HepG2 (cell line): ENCODE measurements at regions not wholly inside any gene's neighbourhood (a gene's known extent, or its start where the extent isn't known, plus 50 kb on each side); places are given as distances from the start of the nearest gene placed in this dataset.

ENCODE experiments used
- ATAC-seq: fragments of 200-7000 bp; cut with Tn5 transposase; 3 replicates; pipeline ENCODE4 v1.9.1; 2020; ENCODE audit warnings: mild to moderate bottlenecking, moderate library complexity
- BruUV-seq: library from RNA; stranded (reverse); fragments of 400-500 nt; replicated peaks from 2 replicates; lab custom pipeline; 2021; lab: Mats Ljungman, UMichigan
- CTCF ChIA-PET: fragments of 300-600 bp; formaldehyde crosslinking; extraction: SDS; loops from one replicate; lab custom pipeline; 2021; ENCODE audit warnings: low total read pairs, inconsistent platforms, low intra/inter-chr PET ratio; lab: Yijun Ruan, JAX
- POLR2A ChIA-PET: fragments of 350-600 bp; sonication (Branson Sonifier 250); formaldehyde crosslinking; loops from one replicate; lab custom pipeline; 2020; ENCODE audit warnings: antibody characterized with exemption, inconsistent platforms; lab: Yijun Ruan, JAX
- DNase-seq: peaks from one replicate; pipeline ENCODE4 v3.0.0-alpha.2; 2015; ENCODE audit warnings: low spot score
- FAIRE-seq: peaks from 3 replicates; lab custom pipeline; 2011; peaks lifted over from hg19 to GRCh38; lab: Jason Lieb, UNC
- H2AFZ ChIP-seq: one replicate; pipeline ENCODE4 v1.6.1; 2011; ENCODE audit warnings: low read length, inconsistent platforms
- H3K27ac ChIP-seq: fragments of 300-600 bp; 3 replicates; pipeline ENCODE4 v1.8.0; 2011; ENCODE audit warnings: mixed run types, mild to moderate bottlenecking, mixed read lengths, low read length, inconsistent platforms; ENCODE audit not compliant: insufficient read depth; ENCODE audit errors: extremely low read length
- H3K27me3 ChIP-seq, 2 experiments: fragments of 200-600 bp in 1 of 2; 2 replicates in 1 of 2; 3 replicates in 1 of 2; pipeline versions ENCODE4 v1.6.0 to v1.8.0; 2011; ENCODE audit warnings: low read length in 2 of 2, mild to moderate bottlenecking in 2 of 2, moderate library complexity in 2 of 2, inconsistent platforms in 1 of 2; ENCODE audit not compliant: insufficient read depth in 2 of 2, control insufficient read depth in 1 of 2
- H3K36me3 ChIP-seq, 2 experiments: fragments of 200-600 bp in 1 of 2; replicated peaks in 1 of 2; 2 replicates in 1 of 2; 3 replicates in 1 of 2; pipeline versions ENCODE4 v1.5.1 to v1.8.0; 2011; ENCODE audit warnings: low read length in 2 of 2, inconsistent platforms in 1 of 2; ENCODE audit not compliant: insufficient read depth in 2 of 2, control insufficient read depth in 1 of 2
- H3K4me1 ChIP-seq: 2 replicates; pipeline ENCODE4 v1.5.1; 2012; ENCODE audit warnings: low read length, inconsistent platforms; ENCODE audit not compliant: insufficient read depth
- H3K4me2 ChIP-seq: 2 replicates; pipeline ENCODE4 v1.6.0; 2011; ENCODE audit warnings: low read depth, low read length, inconsistent platforms
- H3K4me3 ChIP-seq, 3 experiments: fragments of 200-600 bp in 1 of 3; sonication (generic), shearing (Covaris generic) in 1 of 3; replicated peaks in 1 of 3; 2 replicates each; pipeline ENCODE4 v1.5.1; 2011 to 2016; ENCODE audit warnings: low read length in 3 of 3, inconsistent platforms in 2 of 3, low read depth in 2 of 3, mild to moderate bottlenecking in 2 of 3, control low read depth in 1 of 3, mixed read lengths in 1 of 3; ENCODE audit not compliant: insufficient read depth in 1 of 3
- H3K79me2 ChIP-seq: one replicate; pipeline ENCODE4 v1.6.1; 2011; ENCODE audit warnings: low read length, inconsistent platforms; ENCODE audit not compliant: insufficient read depth
- H3K9ac ChIP-seq: 2 replicates; pipeline ENCODE4 v1.6.0; 2011; ENCODE audit warnings: mild to moderate bottlenecking, low read depth, low read length, inconsistent platforms; ENCODE audit not compliant: insufficient read depth
- H3K9me3 ChIP-seq: 2 replicates; pipeline ENCODE4 v1.5.1; 2012; ENCODE audit warnings: mild to moderate bottlenecking, low read length
- H4K20me1 ChIP-seq: 2 replicates; pipeline ENCODE4 v1.6.0; 2011; ENCODE audit warnings: inconsistent platforms, mild to moderate bottlenecking, low read length, moderate library complexity; ENCODE audit not compliant: insufficient read depth
- ATF7-NPFF ChIP-seq: sonication (generic); formaldehyde crosslinking; IDR thresholded peaks from 2 replicates; pipeline ENCODE4 v1.8.1; 2023; ENCODE audit warnings: mild to moderate bottlenecking, low read depth, missing genetic modification reagents, moderate library complexity
- DNMT3B ChIP-seq: conservative IDR thresholded peaks from 2 replicates; pipeline ENCODE4 v1.6.1; 2016; ENCODE audit warnings: missing biosample characterization, control low read depth
- SATB2 ChIP-seq: sonication (generic); formaldehyde crosslinking; IDR thresholded peaks from 2 replicates; pipeline ENCODE4 v1.5.0; 2020; ENCODE audit warnings: missing genetic modification reagents
- ZNF124 ChIP-seq: sonication (generic); formaldehyde crosslinking; IDR thresholded peaks from 2 replicates; pipeline ENCODE4 v1.4.0; 2020; ENCODE audit warnings: missing genetic modification reagents
- ZNF138 ChIP-seq: sonication (generic); formaldehyde crosslinking; IDR thresholded peaks from 2 replicates; pipeline ENCODE4 v1.5.0; 2020; ENCODE audit warnings: mild to moderate bottlenecking, low read depth, missing genetic modification reagents
- ZNF761 ChIP-seq: sonication (generic); formaldehyde crosslinking; conservative IDR thresholded peaks from 2 replicates; pipeline ENCODE4 v1.4.0; 2020; ENCODE audit warnings: mild to moderate bottlenecking, missing genetic modification reagents
- WGBS: methylation state at CpG from one replicate; pipeline ENCODE4 v1.1.6; 2017; ENCODE audit warnings: low lambda C conversion rate; 5-methylcytosine and 5-hydroxymethylcytosine counted together
- in situ Hi-C: cut with HindIII; loops from 2 replicates; pipeline ENCODE4 v1.10.0; 2017; ENCODE audit warnings: low pct_unique_long_range_greater_than_20kb; ENCODE audit not compliant: extremely low pct_ligation_motif_present
- intact Hi-C: fragments of 100-400 bp; cut with micrococcal nuclease; formaldehyde crosslinking; loops from one replicate; pipeline ENCODE4 v1.10.0; 2022; ENCODE audit not compliant: unreplicated experiment
- TF ChIP-seq, protein P1 (sequence below): sonication (generic); formaldehyde crosslinking; IDR thresholded peaks from 2 replicates; pipeline ENCODE4 v1.9.0; 2021; ENCODE audit warnings: missing genetic modification reagents, borderline replicate concordance

DNA sequence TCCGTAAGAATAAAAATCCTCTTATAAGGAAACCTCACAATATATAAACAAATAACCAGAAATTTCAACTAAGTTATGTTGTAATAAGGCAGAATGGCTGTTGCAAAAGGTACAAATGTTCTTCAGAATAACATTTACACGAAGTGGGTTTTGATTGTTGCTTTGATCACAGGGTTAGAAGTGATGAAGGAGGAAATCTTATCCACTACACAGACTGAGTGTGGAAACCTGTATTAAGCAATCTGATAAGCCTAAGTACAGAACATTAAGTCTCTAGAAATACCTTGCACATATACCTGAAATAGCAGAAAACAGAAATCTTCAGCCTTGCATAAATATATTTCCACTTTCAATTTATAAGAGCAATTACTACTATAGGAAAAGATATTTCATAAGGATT, 251.9 kb downstream of the ETV1 start (continued):
- TF ChIP-seq, protein P1, sequence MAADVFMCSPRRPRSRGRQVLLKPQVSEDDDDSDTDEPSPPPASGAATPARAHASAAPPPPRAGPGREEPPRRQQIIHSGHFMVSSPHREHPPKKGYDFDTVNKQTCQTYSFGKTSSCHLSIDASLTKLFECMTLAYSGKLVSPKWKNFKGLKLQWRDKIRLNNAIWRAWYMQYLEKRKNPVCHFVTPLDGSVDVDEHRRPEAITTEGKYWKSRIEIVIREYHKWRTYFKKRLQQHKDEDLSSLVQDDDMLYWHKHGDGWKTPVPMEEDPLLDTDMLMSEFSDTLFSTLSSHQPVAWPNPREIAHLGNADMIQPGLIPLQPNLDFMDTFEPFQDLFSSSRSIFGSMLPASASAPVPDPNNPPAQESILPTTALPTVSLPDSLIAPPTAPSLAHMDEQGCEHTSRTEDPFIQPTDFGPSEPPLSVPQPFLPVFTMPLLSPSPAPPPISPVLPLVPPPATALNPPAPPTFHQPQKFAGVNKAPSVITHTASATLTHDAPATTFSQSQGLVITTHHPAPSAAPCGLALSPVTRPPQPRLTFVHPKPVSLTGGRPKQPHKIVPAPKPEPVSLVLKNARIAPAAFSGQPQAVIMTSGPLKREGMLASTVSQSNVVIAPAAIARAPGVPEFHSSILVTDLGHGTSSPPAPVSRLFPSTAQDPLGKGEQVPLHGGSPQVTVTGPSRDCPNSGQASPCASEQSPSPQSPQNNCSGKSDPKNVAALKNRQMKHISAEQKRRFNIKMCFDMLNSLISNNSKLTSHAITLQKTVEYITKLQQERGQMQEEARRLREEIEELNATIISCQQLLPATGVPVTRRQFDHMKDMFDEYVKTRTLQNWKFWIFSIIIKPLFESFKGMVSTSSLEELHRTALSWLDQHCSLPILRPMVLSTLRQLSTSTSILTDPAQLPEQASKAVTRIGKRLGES (CRISPR knock-in tag), result no peak

DNA sequence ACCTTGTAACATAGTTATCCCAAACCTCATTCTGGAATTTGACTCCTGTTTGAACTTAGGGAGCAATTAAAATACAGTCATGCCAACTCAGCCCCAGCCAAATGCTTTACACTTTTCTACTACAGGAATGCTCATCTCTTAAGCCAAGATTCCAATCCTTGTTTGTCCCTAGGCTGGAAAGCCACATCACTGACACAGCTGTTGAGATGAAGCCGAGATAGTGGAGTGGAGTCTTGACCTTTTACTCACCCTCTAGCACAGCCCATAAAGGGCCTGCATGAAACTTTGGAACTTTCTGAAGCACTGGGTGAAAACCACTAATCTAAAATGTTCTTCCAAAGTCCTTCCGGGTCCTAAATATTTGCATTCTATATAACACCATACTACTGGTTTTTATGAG, 247.3 kb downstream of the ETV1 start:
- FAIRE-seq (no peak), DNase-seq (no peak)
- Histone ChIP-seq H3K36me3 (no peaks in the 10 kb centered on the region), H3K27ac (no peak overlapping the region), H3K4me1 (no peaks in the 10 kb centered on the region), H3K4me3 (no peak overlapping the region), H4K20me1 (no peaks in the 10 kb centered on the region), H3K9me3 (peaks cover 77% of the 10 kb centered on the region), H3K79me2 (no peaks in the 10 kb centered on the region), H2AFZ (no peak overlapping the region), H3K4me2 (no peak overlapping the region)
- intact Hi-C loops, result loop anchor here (10.0 kb wide), 1 partner anchor 457 kb away; no protein-coding TSS in a partner anchor
- 30% methylated on average over 2 of the region's 2 CpGs for WGBS
- TF ChIP-seq ATF7-NPFF (CRISPR knock-in tag) (no peak), DNMT3B (CRISPR knock-in tag) (no peak), ZNF124 (no peak), SATB2 (CRISPR knock-in tag) (no peak), ZNF138 (CRISPR knock-in tag) (no peak), ZNF761 (CRISPR knock-in tag) (no peak)
- TF ChIP-seq, all 625 proteins: peak for 0
- ATAC-seq, result no peak
- Histone ChIP-seq H3K9ac (no peak overlapping the region), H3K27me3 (no peaks in the 10 kb centered on the region)
- no TSS peak for BruUV-seq
- POLR2A ChIA-PET, result no interaction called here
- in situ Hi-C loops, result no loop called here
- CTCF ChIA-PET, result no interaction called here
